ENCODE measurements at regions not wholly inside any gene's neighbourhood (a gene's known extent, or its start where the extent isn't known, plus 50 kb on each side); places are given as distances from the start of the nearest gene placed in this dataset.

- Histone ChIP-seq H3K9me3 (no peaks in the 10 kb centered on the region), H3K4me1 (ENCODE audit: control insufficient read depth in 1 of 2, extremely low read depth in 1 of 2, insufficient read depth in 2 of 2, low read length in 2 of 2) (no peaks in the 10 kb centered on the region), H3K27ac (ENCODE audit: low read length) (no peak overlapping the region), H3K36me3 (ENCODE audit: control insufficient read depth in 2 of 2, extremely low read depth in 1 of 2, insufficient read depth in 1 of 2, low read length in 1 of 2) (peaks cover 0 to 3% of the 10 kb centered on the region in 2 donors), H3K27me3 (replicated peaks in 1 of 2; ENCODE audit: control insufficient read depth in 2 of 2, extremely low read depth in 1 of 2, insufficient read depth in 2 of 2, low read length in 1 of 2) (no peaks in the 10 kb centered on the region), H3K4me3 (ENCODE audit: control insufficient read depth in 1 of 2, extremely low read depth in 1 of 2, low read length in 1 of 2) (no peak overlapping the region)
- H3K27ac Mint-ChIP-seq, result no peak overlapping the region
- no CpG with 5 or more reads among the region's 1 CpG for WGBS (ENCODE audit: insufficient coverage)
- peaks cover 11 to 26% (median 18%) of the 10 kb centered on the region in 3 donors for H3K4me1 Mint-ChIP-seq
- ChIA-PET CTCF (no interaction called here), POLR2A (no interaction called here)
- ATAC-seq (replicated peaks in 1 of 4) (no peak), DNase-seq (no peak)
- no peak overlapping the region for H3K4me3 Mint-ChIP-seq
- peaks cover 0 to 3% of the 10 kb centered on the region in 2 donors for H3K27me3 Mint-ChIP-seq
- H3K36me3 Mint-ChIP-seq, result no peaks in the 10 kb centered on the region
- H3K9me3 Mint-ChIP-seq, result peaks cover 0 to 10% (median 5%) of the 10 kb centered on the region in 3 donors
Observed at GRCh38 chr10:4117604-4118003, 332.6 kb upstream of the KLF6 start.

DNA sequence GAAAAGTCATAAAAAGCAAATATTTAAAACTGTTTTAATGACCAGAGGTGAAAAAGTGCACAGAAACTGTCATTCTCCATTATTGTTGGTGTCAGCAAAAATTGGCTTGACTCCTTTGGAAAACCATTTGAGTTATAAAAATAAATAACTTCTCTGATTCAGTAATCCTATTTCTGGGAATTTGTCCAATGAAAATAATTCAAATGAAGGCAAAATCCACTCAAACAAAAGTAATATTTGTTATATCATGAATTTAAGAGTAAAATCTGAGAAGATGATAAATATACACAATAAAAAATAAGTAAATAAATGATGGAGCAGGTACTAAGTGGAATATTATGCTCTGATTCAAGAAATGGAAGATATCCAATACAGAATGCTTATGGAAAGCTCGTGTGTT is 326.6 kb upstream of the KLF6 start:
- no peak for DNase-seq
- no CpG with 5 or more reads among the region's 1 CpG for WGBS (ENCODE audit: insufficient coverage)
- H3K27me3 ChIP-seq (replicated peaks in 1 of 2; ENCODE audit: control insufficient read depth in 2 of 2, extremely low read depth in 1 of 2, insufficient read depth in 2 of 2, low read length in 1 of 2), result no peaks in the 10 kb centered on the region
- no peak overlapping the region for H3K27ac ChIP-seq (ENCODE audit: low read length)
- H3K9me3 Mint-ChIP-seq, result peaks cover 0 to 6% (median 5%) of the 10 kb centered on the region in 3 donors
- H3K4me1 ChIP-seq (ENCODE audit: control insufficient read depth in 1 of 2, extremely low read depth in 1 of 2, insufficient read depth in 2 of 2, low read length in 2 of 2), result no peaks in the 10 kb centered on the region
- POLR2A ChIA-PET, result no interaction called here
- H3K9me3 ChIP-seq, result no peaks in the 10 kb centered on the region
- no peak for ATAC-seq (replicated peaks in 1 of 4)
- peaks cover 0 to 2% (median 1%) of the 10 kb centered on the region in 3 donors for H3K4me1 Mint-ChIP-seq
- no peaks in the 10 kb centered on the region for H3K36me3 ChIP-seq (ENCODE audit: control insufficient read depth in 2 of 2, extremely low read depth in 1 of 2, insufficient read depth in 1 of 2, low read length in 1 of 2)
- H3K4me3 ChIP-seq (ENCODE audit: control insufficient read depth in 1 of 2, extremely low read depth in 1 of 2, low read length in 1 of 2), result no peak overlapping the region
- CTCF ChIA-PET, result interaction anchor here in 1 of 2 donors (0.7 kb wide), 1 partner anchor 306 kb away, joined by 4 read pairs; no protein-coding TSS in a partner anchor
- H3K4me3 Mint-ChIP-seq, result no peak overlapping the region
- no peaks in the 10 kb centered on the region for H3K27me3 Mint-ChIP-seq
- no peaks in the 10 kb centered on the region for H3K36me3 Mint-ChIP-seq
- no peak overlapping the region for H3K27ac Mint-ChIP-seq

- Histone ChIP-seq H3K4me3 (ENCODE audit: control insufficient read depth in 1 of 2, extremely low read depth in 1 of 2, low read length in 1 of 2) (no peak overlapping the region), H3K9me3 (no peaks in the 10 kb centered on the region), H3K27ac (ENCODE audit: low read length) (no peak overlapping the region), H3K4me1 (ENCODE audit: control insufficient read depth in 1 of 2, extremely low read depth in 1 of 2, insufficient read depth in 2 of 2, low read length in 2 of 2) (no peaks in the 10 kb centered on the region), H3K27me3 (replicated peaks in 1 of 2; ENCODE audit: control insufficient read depth in 2 of 2, extremely low read depth in 1 of 2, insufficient read depth in 2 of 2, low read length in 1 of 2) (no peaks in the 10 kb centered on the region), H3K36me3 (ENCODE audit: control insufficient read depth in 2 of 2, extremely low read depth in 1 of 2, insufficient read depth in 1 of 2, low read length in 1 of 2) (no peaks in the 10 kb centered on the region)
- H3K27me3 Mint-ChIP-seq, result no peaks in the 10 kb centered on the region
- CTCF ChIA-PET, result no interaction called here
- ATAC-seq (replicated peaks in 1 of 4) (no peak), DNase-seq (no peak)
- 100% methylated on average over 2 of the region's 3 CpGs for WGBS (ENCODE audit: insufficient coverage)
- no peaks in the 10 kb centered on the region for H3K36me3 Mint-ChIP-seq
- POLR2A ChIA-PET, result interaction anchor here in 1 of 2 donors (0.6 kb wide), 1 partner anchor 237 kb away, joined by 3 read pairs; no protein-coding TSS in a partner anchor
- no peaks in the 10 kb centered on the region for H3K4me1 Mint-ChIP-seq
- H3K27ac Mint-ChIP-seq, result no peak overlapping the region
- no peaks in the 10 kb centered on the region for H3K9me3 Mint-ChIP-seq
- H3K4me3 Mint-ChIP-seq, result no peak overlapping the region
Observed at GRCh38 chr10:4109469-4109868, 324.5 kb upstream of the KLF6 start.

- no peaks in the 10 kb centered on the region for H3K4me1 ChIP-seq (ENCODE audit: control insufficient read depth in 1 of 2, extremely low read depth in 1 of 2, insufficient read depth in 2 of 2, low read length in 2 of 2)
- H3K4me3 ChIP-seq (ENCODE audit: control insufficient read depth in 1 of 2, extremely low read depth in 1 of 2, low read length in 1 of 2), result no peak overlapping the region
- no peaks in the 10 kb centered on the region for H3K36me3 ChIP-seq (ENCODE audit: control insufficient read depth in 2 of 2, extremely low read depth in 1 of 2, insufficient read depth in 1 of 2, low read length in 1 of 2)
- no peaks in the 10 kb centered on the region for H3K27me3 ChIP-seq (replicated peaks in 1 of 2; ENCODE audit: control insufficient read depth in 2 of 2, extremely low read depth in 1 of 2, insufficient read depth in 2 of 2, low read length in 1 of 2)
- Mint-ChIP-seq H3K36me3 (no peaks in the 10 kb centered on the region), H3K4me1 (no peaks in the 10 kb centered on the region), H3K4me3 (no peak overlapping the region), H3K27ac (no peak overlapping the region), H3K9me3 (no peaks in the 10 kb centered on the region), H3K27me3 (no peaks in the 10 kb centered on the region)
- 100% methylated on average over 2 of the region's 4 CpGs for WGBS (ENCODE audit: insufficient coverage)
- DNase-seq (no peak), ATAC-seq (replicated peaks in 1 of 4) (no peak)
- no peaks in the 10 kb centered on the region for H3K9me3 ChIP-seq
- ChIA-PET CTCF (no interaction called here), POLR2A (interaction anchor here in 1 of 2 donors (0.6 kb wide), 2 partner anchors 237 to 369 kb away, joined by 3 read pairs; no protein-coding TSS in a partner anchor)
- no peak overlapping the region for H3K27ac ChIP-seq (ENCODE audit: low read length)
Observed at GRCh38 chr10:4108693-4109092, 323.7 kb upstream of the KLF6 start.

DNA sequence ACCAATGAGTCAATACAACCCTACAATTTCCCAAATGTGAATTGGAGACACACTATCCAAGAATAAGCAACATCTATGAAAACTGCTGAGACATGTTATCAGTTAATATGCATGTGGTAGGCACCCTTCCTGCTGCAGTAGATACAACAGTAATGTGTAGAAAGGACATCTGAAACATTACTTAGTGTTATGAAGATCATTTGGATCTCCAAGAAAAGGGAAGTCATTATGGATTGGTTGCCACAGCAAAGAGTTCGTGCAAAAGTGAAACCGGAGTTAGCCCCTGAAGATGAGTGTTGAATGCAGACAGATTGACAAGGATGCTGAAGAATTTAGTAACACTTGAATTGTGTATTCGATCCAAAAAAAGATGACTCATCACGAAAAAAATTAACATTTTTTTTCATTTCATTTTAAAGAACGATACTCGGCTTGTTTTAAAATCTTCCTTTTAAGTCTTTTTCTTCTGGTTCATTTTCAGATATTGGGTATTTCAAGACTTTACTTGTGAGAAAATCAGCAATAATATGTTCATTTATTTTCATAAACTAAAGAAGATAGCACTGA is 322.4 kb upstream of the KLF6 start:
- Histone ChIP-seq H3K9me3 (no peaks in the 10 kb centered on the region), H3K27me3 (replicated peaks in 1 of 2; ENCODE audit: control insufficient read depth in 2 of 2, extremely low read depth in 1 of 2, insufficient read depth in 2 of 2, low read length in 1 of 2) (no peaks in the 10 kb centered on the region), H3K36me3 (ENCODE audit: control insufficient read depth in 2 of 2, extremely low read depth in 1 of 2, insufficient read depth in 1 of 2, low read length in 1 of 2) (no peaks in the 10 kb centered on the region), H3K27ac (ENCODE audit: low read length) (no peak overlapping the region), H3K4me3 (ENCODE audit: control insufficient read depth in 1 of 2, extremely low read depth in 1 of 2, low read length in 1 of 2) (no peak overlapping the region), H3K4me1 (ENCODE audit: control insufficient read depth in 1 of 2, extremely low read depth in 1 of 2, insufficient read depth in 2 of 2, low read length in 2 of 2) (no peaks in the 10 kb centered on the region)
- WGBS (ENCODE audit: insufficient coverage), result no CpG with 5 or more reads among the region's 6 CpGs
- Mint-ChIP-seq H3K9me3 (no peaks in the 10 kb centered on the region), H3K27ac (no peak overlapping the region), H3K27me3 (no peaks in the 10 kb centered on the region), H3K4me1 (peaks cover 0 to 3% (median 0%) of the 10 kb centered on the region in 3 donors), H3K4me3 (no peak overlapping the region), H3K36me3 (no peaks in the 10 kb centered on the region)
- ChIA-PET POLR2A (no interaction called here), CTCF (no interaction called here)
- ATAC-seq (replicated peaks in 1 of 4) (no peak), DNase-seq (no peak)

DNA sequence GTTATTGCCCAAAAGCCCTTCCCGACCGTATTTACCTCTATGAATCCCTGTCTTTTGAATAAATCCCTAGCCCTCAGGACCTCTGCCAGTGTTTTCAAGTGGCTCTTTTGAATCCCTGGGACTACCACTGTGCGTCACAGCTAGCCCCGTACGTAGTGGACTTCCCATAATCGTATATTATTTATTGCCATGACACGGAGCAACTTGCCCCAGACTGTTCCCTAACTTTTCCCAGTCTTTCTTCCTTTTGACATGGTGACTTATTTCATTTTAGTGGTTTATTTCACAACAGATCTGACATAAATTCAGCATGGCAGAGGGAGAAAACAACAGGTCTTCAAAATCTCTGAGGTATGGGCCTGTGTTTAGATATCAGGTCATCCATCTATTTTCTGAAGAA is 318.6 kb upstream of the KLF6 start:
- no peak overlapping the region for H3K4me3 ChIP-seq (ENCODE audit: control insufficient read depth in 1 of 2, extremely low read depth in 1 of 2, low read length in 1 of 2)
- CTCF ChIA-PET, result no interaction called here
- H3K27ac Mint-ChIP-seq, result no peak overlapping the region
- no peaks in the 10 kb centered on the region for H3K27me3 Mint-ChIP-seq
- H3K9me3 Mint-ChIP-seq, result no peaks in the 10 kb centered on the region
- no peaks in the 10 kb centered on the region for H3K9me3 ChIP-seq
- H3K4me1 Mint-ChIP-seq, result peaks cover 0 to 7% (median 0%) of the 10 kb centered on the region in 3 donors
- no peaks in the 10 kb centered on the region for H3K36me3 Mint-ChIP-seq
- WGBS (ENCODE audit: insufficient coverage), result 95% methylated on average over 2 of the region's 7 CpGs
- no peak overlapping the region for H3K4me3 Mint-ChIP-seq
- no peaks in the 10 kb centered on the region for H3K27me3 ChIP-seq (replicated peaks in 1 of 2; ENCODE audit: control insufficient read depth in 2 of 2, extremely low read depth in 1 of 2, insufficient read depth in 2 of 2, low read length in 1 of 2)
- H3K36me3 ChIP-seq (ENCODE audit: control insufficient read depth in 2 of 2, extremely low read depth in 1 of 2, insufficient read depth in 1 of 2, low read length in 1 of 2), result no peaks in the 10 kb centered on the region
- no peak overlapping the region for H3K27ac ChIP-seq (ENCODE audit: low read length)
- POLR2A ChIA-PET, result no interaction called here
- DNase-seq (no peak), ATAC-seq (replicated peaks in 1 of 4) (no peak)
- no peaks in the 10 kb centered on the region for H3K4me1 ChIP-seq (ENCODE audit: control insufficient read depth in 1 of 2, extremely low read depth in 1 of 2, insufficient read depth in 2 of 2, low read length in 2 of 2)
